NOMO-1 treated with DMSO at 0.1 percent for 48 hours (cell line): ENCODE measurements at regions not wholly inside any gene's neighbourhood (a gene's known extent, or its start where the extent isn't known, plus 50 kb on each side); places are given as distances from the start of the nearest gene placed in this dataset.
"Not testable (repeated sequence)": the region's sequence is repeated elsewhere in the genome, so short reads cannot be mapped to it uniquely, and the experiment has no call there.

Experiments used
- DNase-seq: peaks from one replicate; lab custom pipeline; 2025; ENCODE audit not compliant: unreplicated experiment; lab: John Stamatoyannopoulos, UW

- DNase-seq = no peak
Observed at GRCh38 chrX:25807022-25807421, 331.1 kb upstream of the MAGEB18 start.

- DNase-seq = no peak
Observed at GRCh38 chrX:25810202-25810601, 327.9 kb upstream of the MAGEB18 start.

- DNase-seq = no peak
Observed at GRCh38 chrX:25819879-25820278, 318.3 kb upstream of the MAGEB18 start.

- no peak for DNase-seq
Observed at GRCh38 chrX:25851141-25851540, 287.0 kb upstream of the MAGEB18 start.

- DNase-seq = no peak
Observed at GRCh38 chrX:25853002-25853479, 285.1 kb upstream of the MAGEB18 start.

GRCh38 chrX:25858273-25858880 is 279.8 kb upstream of the MAGEB18 start:
- no peak for DNase-seq

- no peak for DNase-seq
Observed at GRCh38 chrX:25860322-25860721, 277.8 kb upstream of the MAGEB18 start.

GRCh38 chrX:25869761-25870160 is 268.4 kb upstream of the MAGEB18 start:
- DNase-seq = no peak

GRCh38 chrX:25872786-25873185 is 265.4 kb upstream of the MAGEB18 start:
- no peak for DNase-seq

GRCh38 chrX:25873196-25873595 is 264.9 kb upstream of the MAGEB18 start:
- no peak for DNase-seq

GRCh38 chrX:25878806-25879205 is 259.3 kb upstream of the MAGEB18 start:
- no peak for DNase-seq

- not testable (repeated sequence) for DNase-seq
Observed at GRCh38 chrX:25882503-25882902, 255.6 kb upstream of the MAGEB18 start.

GRCh38 chrX:25897758-25898157 is 240.4 kb upstream of the MAGEB18 start:
- DNase-seq = no peak

GRCh38 chrX:25905728-25906127 is 232.4 kb upstream of the MAGEB18 start:
- DNase-seq = not testable (repeated sequence)

GRCh38 chrX:25925946-25926345 is 212.2 kb upstream of the MAGEB18 start:
- no peak for DNase-seq

- no peak for DNase-seq
Observed at GRCh38 chrX:25928316-25928715, 209.8 kb upstream of the MAGEB18 start.

- DNase-seq = no peak
Observed at GRCh38 chrX:25941087-25941486, 197.1 kb upstream of the MAGEB18 start.

GRCh38 chrX:25941559-25942250 is 196.4 kb upstream of the MAGEB18 start:
- DNase-seq = no peak

GRCh38 chrX:25968920-25969319 is 169.2 kb upstream of the MAGEB18 start:
- peak; percentile 1 for DNase-seq

GRCh38 chrX:25976683-25977310 is 161.3 kb upstream of the MAGEB18 start:
- no peak for DNase-seq

- DNase-seq = no peak
Observed at GRCh38 chrX:25998687-25999086, 139.5 kb upstream of the MAGEB18 start.

GRCh38 chrX:26007462-26007861 is 130.7 kb upstream of the MAGEB18 start:
- no peak for DNase-seq
